Neuronal stem cell (in vitro differentiated cells): ENCODE measurements at regions not wholly inside any gene's neighbourhood (a gene's known extent, or its start where the extent isn't known, plus 50 kb on each side); places are given as distances from the start of the nearest gene placed in this dataset.
A peak's percentile ranks its signal among the peaks of the same experiment; 100 is the strongest.

Experiments used
- DNase-seq: peaks from one replicate; pipeline ENCODE4 v3.0.0-alpha.2; 2013; ENCODE audit warnings: low spot score
- H2AFZ ChIP-seq: one replicate; pipeline ENCODE4 v1.6.1; 2013; ENCODE audit warnings: mild to moderate bottlenecking, low read length, inconsistent platforms
- H2AK5ac ChIP-seq: 2 replicates; pipeline ENCODE4 v1.6.1; 2013; ENCODE audit warnings: low read depth, mild to moderate bottlenecking, inconsistent platforms, low read length, moderate library complexity, mixed read lengths
- H2BK120ac ChIP-seq: 2 replicates; pipeline ENCODE4 v1.6.1; 2013; ENCODE audit warnings: low read depth, mild to moderate bottlenecking, inconsistent platforms, low read length, moderate library complexity, mixed read lengths
- H2BK12ac ChIP-seq: one replicate; pipeline ENCODE4 v1.6.1; 2013; ENCODE audit warnings: low read length, inconsistent platforms
- H2BK15ac ChIP-seq: 2 replicates; pipeline ENCODE4 v1.6.1; 2013; ENCODE audit warnings: mild to moderate bottlenecking, low read length, inconsistent platforms, mixed read lengths
- H2BK5ac ChIP-seq: one replicate; pipeline ENCODE4 v1.6.1; 2013; ENCODE audit warnings: inconsistent platforms, mild to moderate bottlenecking, low read length, moderate library complexity
- H3K14ac ChIP-seq: one replicate; pipeline ENCODE4 v1.6.1; 2013; ENCODE audit warnings: low read length, inconsistent platforms
- H3K18ac ChIP-seq: 2 replicates; pipeline ENCODE4 v1.6.1; 2013; ENCODE audit warnings: low read length, inconsistent platforms
- H3K23ac ChIP-seq: 2 replicates; pipeline ENCODE4 v1.6.1; 2013; ENCODE audit warnings: low read depth, mild to moderate bottlenecking, mixed read lengths, low read length, inconsistent platforms; ENCODE audit not compliant: poor library complexity
- H3K27ac ChIP-seq: replicated peaks from 3 replicates; pipeline ENCODE4 v1.5.1; 2013; ENCODE audit warnings: low read length, inconsistent platforms
- H3K27me3 ChIP-seq, 3 experiments: 2 replicates each; pipeline ENCODE4 v1.6.1; 2013; ENCODE audit warnings: low read length in 3 of 3, mild to moderate bottlenecking in 2 of 3, inconsistent platforms in 1 of 3, low read depth in 1 of 3, mixed read lengths in 1 of 3, moderate library complexity in 1 of 3; ENCODE audit not compliant: control insufficient read depth in 3 of 3, insufficient read depth in 3 of 3
- H3K36me3 ChIP-seq, 2 donors: replicated peaks in 1 of 2; 2 replicates each; pipeline ENCODE4 v1.6.1; 2013; ENCODE audit warnings: low read length in 2 of 2; ENCODE audit not compliant: control insufficient read depth in 2 of 2, insufficient read depth in 2 of 2
- H3K4ac ChIP-seq: 2 replicates; pipeline ENCODE4 v1.6.1; 2013; ENCODE audit warnings: inconsistent platforms, mild to moderate bottlenecking, low read length, moderate library complexity
- H3K4me1 ChIP-seq, 2 donors: 1 replicate in 1 of 2; 2 replicates in 1 of 2; pipeline ENCODE4 v1.6.1; 2013; ENCODE audit warnings: low read length in 2 of 2, low read depth in 1 of 2; ENCODE audit not compliant: control insufficient read depth in 2 of 2, insufficient read depth in 1 of 2
- H3K4me2 ChIP-seq: one replicate; pipeline ENCODE4 v1.6.1; 2013; ENCODE audit warnings: mild to moderate bottlenecking, low read length, inconsistent platforms; ENCODE audit not compliant: insufficient read depth, poor library complexity, severe bottlenecking
- H3K4me3 ChIP-seq, 2 donors: 2 replicates each; pipeline ENCODE4 v1.5.1; 2013; ENCODE audit warnings: low read length in 2 of 2, mild to moderate bottlenecking in 2 of 2, inconsistent platforms in 1 of 2, moderate library complexity in 1 of 2
- H3K79me1 ChIP-seq: one replicate; pipeline ENCODE4 v1.6.1; 2013; ENCODE audit warnings: low read depth, mild to moderate bottlenecking, inconsistent platforms, low read length, moderate library complexity
- H3K9ac ChIP-seq: one replicate; pipeline ENCODE4 v1.6.1; 2013; ENCODE audit warnings: mild to moderate bottlenecking, low read depth, low read length, inconsistent platforms; ENCODE audit not compliant: poor library complexity
- H3K9me3 ChIP-seq, 2 donors: replicated peaks in 1 of 2; 2 replicates each; pipeline versions ENCODE3 to v1.6.1; 2013; ENCODE audit warnings: low read length in 2 of 2, mild to moderate bottlenecking in 2 of 2, inconsistent platforms in 1 of 2, low read depth in 1 of 2, mixed read lengths in 1 of 2, moderate library complexity in 1 of 2; ENCODE audit not compliant: control insufficient read depth in 2 of 2, insufficient read depth in 1 of 2
- H4K8ac ChIP-seq: one replicate; pipeline ENCODE4 v1.6.1; 2013; ENCODE audit warnings: low read depth, mild to moderate bottlenecking, inconsistent platforms, low read length, moderate library complexity
- H4K91ac ChIP-seq: one replicate; pipeline ENCODE4 v1.6.1; 2013; ENCODE audit warnings: low read length, low read depth, mild to moderate bottlenecking, inconsistent platforms; ENCODE audit not compliant: poor library complexity
- WGBS, 2 donors: extraction: QIAGEN DNeasy Blood & Tissue Kit; methylation state at CpG; one replicate each; pipeline ENCODE4 v1.1.7; 2013; ENCODE audit warnings: missing lambda C conversion rate in 2 of 2, mixed read lengths in 1 of 2; ENCODE audit not compliant: insufficient read length in 2 of 2, insufficient replicate concordance in 1 of 2; ENCODE audit errors: extremely low coverage in 2 of 2; 5-methylcytosine and 5-hydroxymethylcytosine counted together

DNA sequence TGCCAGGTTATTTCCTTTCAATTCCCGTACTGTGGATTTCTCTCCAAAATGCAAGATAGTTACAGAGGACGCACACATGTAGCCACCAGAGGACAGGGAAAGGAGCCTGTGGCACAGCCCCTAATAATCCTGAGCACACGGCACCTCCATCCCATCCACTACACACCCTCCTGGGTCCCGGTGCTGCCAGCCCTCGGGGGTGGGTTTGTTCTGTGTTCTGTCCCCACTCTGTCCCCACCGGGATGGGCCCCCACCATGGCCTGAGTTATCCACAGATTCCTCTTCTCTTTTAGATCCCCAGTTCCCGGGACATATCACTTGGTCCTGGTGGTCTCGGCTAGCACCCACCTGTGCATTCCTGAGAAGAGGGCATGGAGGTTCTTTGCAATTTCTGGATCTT is 196.9 kb upstream of the PPP2R2D start:
- H3K14ac ChIP-seq: no peak overlapping the region
- no peak overlapping the region for H2BK120ac ChIP-seq
- no peak overlapping the region for H3K4me3 ChIP-seq
- no peak for DNase-seq
- H3K36me3 ChIP-seq: no peaks in the 10 kb centered on the region
- no peak overlapping the region for H3K4me2 ChIP-seq
- no peak overlapping the region for H4K91ac ChIP-seq
- no peak overlapping the region for H2AFZ ChIP-seq
- no peak overlapping the region for H3K27ac ChIP-seq
- no peak overlapping the region for H2AK5ac ChIP-seq
- H3K23ac ChIP-seq: no peak overlapping the region
- H3K9ac ChIP-seq: no peak overlapping the region
- no peaks in the 10 kb centered on the region for H3K79me1 ChIP-seq
- no peaks in the 10 kb centered on the region for H3K4me1 ChIP-seq
- H3K9me3 ChIP-seq: peaks cover 0 to 8% of the 10 kb centered on the region in 2 donors
- no peak overlapping the region for H3K18ac ChIP-seq
- no peak overlapping the region for H2BK5ac ChIP-seq
- peaks cover 0 to 7% (median 0%) of the 10 kb centered on the region in 3 experiments for H3K27me3 ChIP-seq
- H3K4ac ChIP-seq: no peak overlapping the region
- no peak overlapping the region for H4K8ac ChIP-seq
- no peak overlapping the region for H2BK15ac ChIP-seq
- no peak overlapping the region for H2BK12ac ChIP-seq
- no CpG with 5 or more reads among the region's 8 CpGs for WGBS, 2 donors

DNA sequence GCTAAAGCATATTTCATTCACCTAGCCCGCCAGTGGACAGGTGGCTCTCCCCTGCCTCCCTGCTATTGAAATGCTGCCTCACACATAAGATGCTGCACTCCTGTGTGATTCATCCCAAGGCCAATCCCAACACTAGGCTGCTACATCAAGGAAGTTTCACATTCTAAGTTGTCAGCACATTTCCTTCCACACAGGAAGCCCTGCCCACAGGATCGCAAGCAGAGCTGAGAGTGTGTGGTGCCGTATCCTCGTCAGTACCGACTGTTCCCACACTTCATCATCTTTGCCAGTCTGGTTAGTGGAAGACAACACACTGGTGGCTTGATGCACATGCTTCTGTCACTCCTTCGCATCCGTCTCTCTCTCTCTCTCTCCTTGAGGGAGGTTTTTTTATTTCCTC is 194.3 kb upstream of the PPP2R2D start:
- peak overlapping the region; percentile 9 for H3K9ac ChIP-seq
- H3K14ac ChIP-seq: no peak overlapping the region
- DNase-seq: no peak

DNA sequence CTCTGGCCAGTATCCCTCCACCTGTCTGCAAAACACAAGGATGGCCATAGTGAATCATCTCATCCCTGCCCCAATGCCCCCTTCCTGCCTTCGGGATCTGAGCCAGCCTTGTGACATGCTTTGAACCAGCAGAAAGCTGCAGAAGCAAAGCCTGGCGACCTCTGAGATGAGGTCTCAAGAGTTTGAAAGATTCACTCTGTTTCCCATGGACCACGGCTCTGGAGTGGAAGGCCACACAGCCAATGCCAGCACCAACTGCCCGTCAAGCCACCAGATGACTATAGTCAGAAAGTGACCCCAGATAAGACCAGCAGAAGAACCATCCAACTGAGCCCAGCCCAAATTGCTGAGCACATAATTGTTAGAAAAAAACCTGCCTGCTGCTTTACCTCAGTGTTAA is 193.9 kb upstream of the PPP2R2D start:
- H3K79me1 ChIP-seq: no peaks in the 10 kb centered on the region
- H3K36me3 ChIP-seq: no peaks in the 10 kb centered on the region
- no peak overlapping the region for H3K23ac ChIP-seq
- H3K4ac ChIP-seq: no peak overlapping the region
- no peak overlapping the region for H2AK5ac ChIP-seq
- H2BK15ac ChIP-seq: no peak overlapping the region
- no peak overlapping the region for H3K18ac ChIP-seq
- no peak overlapping the region for H2BK120ac ChIP-seq
- no peaks in the 10 kb centered on the region for H3K4me1 ChIP-seq
- no peak overlapping the region for H3K9ac ChIP-seq
- no peak overlapping the region for H2BK5ac ChIP-seq
- H3K27me3 ChIP-seq: peaks cover 0 to 3% (median 2%) of the 10 kb centered on the region in 3 experiments
- H2BK12ac ChIP-seq: no peak overlapping the region
- no peak overlapping the region for H3K4me2 ChIP-seq
- peaks cover 0 to 8% of the 10 kb centered on the region in 2 donors for H3K9me3 ChIP-seq
- H3K4me3 ChIP-seq: no peak overlapping the region
- no CpG with 5 or more reads among the region's 4 CpGs for WGBS, 2 donors
- no peak overlapping the region for H4K91ac ChIP-seq
- DNase-seq: no peak
- H4K8ac ChIP-seq: no peak overlapping the region
- H2AFZ ChIP-seq: no peak overlapping the region
- H3K14ac ChIP-seq: no peak overlapping the region
- H3K27ac ChIP-seq: no peak overlapping the region

More for the DNA sequence above, 194.3 kb upstream of the PPP2R2D start:
- Histone ChIP-seq H2BK120ac (no peak overlapping the region), H3K4ac (no peak overlapping the region), H2AK5ac (no peak overlapping the region), H4K8ac (no peak overlapping the region), H3K23ac (no peak overlapping the region), H3K4me3 (peak overlapping the region in 1 of 2 donors; percentile 38), H2BK12ac (no peak overlapping the region), H2BK15ac (no peak overlapping the region), H3K79me1 (no peaks in the 10 kb centered on the region), H3K18ac (no peak overlapping the region), H3K4me1 (no peaks in the 10 kb centered on the region), H4K91ac (no peak overlapping the region), H3K27ac (no peak overlapping the region), H2BK5ac (no peak overlapping the region), H3K27me3 (peaks cover 0 to 3% (median 2%) of the 10 kb centered on the region in 3 experiments), H3K9me3 (peaks cover 0 to 8% of the 10 kb centered on the region in 2 donors), H3K36me3 (no peaks in the 10 kb centered on the region), H3K4me2 (no peak overlapping the region), H2AFZ (no peak overlapping the region)
- WGBS, 2 donors: no CpG with 5 or more reads among the region's 7 CpGs

DNA sequence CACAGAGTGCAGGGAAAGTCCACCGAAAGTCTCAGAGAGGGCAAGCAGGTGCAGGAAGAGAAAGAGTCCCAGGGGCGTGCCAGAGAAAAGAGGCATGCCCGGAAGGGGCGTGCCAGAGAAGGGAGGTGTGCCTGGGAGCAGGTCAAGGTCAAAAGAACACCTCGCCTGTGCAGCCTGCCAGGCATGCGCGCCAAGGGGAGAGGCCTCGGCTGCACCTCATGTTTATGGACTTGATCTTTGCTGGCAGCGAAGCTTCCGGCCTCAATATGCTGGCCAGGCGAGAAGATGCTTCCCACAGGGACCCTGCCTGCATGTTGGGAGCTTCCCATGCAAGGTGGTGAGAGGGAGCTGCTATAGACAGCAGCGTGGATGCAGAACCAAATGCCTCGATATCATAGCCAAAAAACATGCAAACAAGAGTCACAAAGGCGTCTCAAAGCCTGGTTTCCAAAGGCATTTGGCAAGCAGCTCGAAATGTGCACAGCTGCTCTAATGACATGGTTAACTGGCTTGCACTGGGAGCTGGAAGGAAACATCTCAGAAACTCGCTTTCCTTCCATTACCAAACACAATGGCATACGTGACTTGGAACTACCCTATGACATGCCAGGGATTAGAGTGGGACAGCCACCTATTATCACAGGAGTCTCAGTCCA is 192.5 kb upstream of the PPP2R2D start:
- Histone ChIP-seq H2AFZ (no peak overlapping the region), H3K23ac (no peak overlapping the region), H3K9ac (no peak overlapping the region), H3K14ac (no peak overlapping the region), H3K4ac (no peak overlapping the region), H2BK15ac (no peak overlapping the region), H3K36me3 (no peaks in the 10 kb centered on the region), H4K91ac (no peak overlapping the region), H3K4me3 (peak overlapping the region in 1 of 2 donors; percentile 11), H3K27ac (no peak overlapping the region), H3K27me3 (peaks cover 0 to 2% (median 0%) of the 10 kb centered on the region in 3 experiments), H3K9me3 (peaks cover 0 to 8% of the 10 kb centered on the region in 2 donors), H3K18ac (no peak overlapping the region), H2BK5ac (peak overlapping the region; percentile 7), H2AK5ac (no peak overlapping the region), H3K4me1 (no peaks in the 10 kb centered on the region), H3K4me2 (no peak overlapping the region), H3K79me1 (no peaks in the 10 kb centered on the region), H4K8ac (no peak overlapping the region), H2BK12ac (no peak overlapping the region), H2BK120ac (no peak overlapping the region)
- no peak for DNase-seq
- no CpG with 5 or more reads among the region's 17 CpGs for WGBS, 2 donors
